DMS114 treated with DMSO at 0.1 percent for 48 hours (cell line): ENCODE measurements at regions not wholly inside any gene's neighbourhood (a gene's known extent, or its start where the extent isn't known, plus 50 kb on each side); places are given as distances from the start of the nearest gene placed in this dataset.

ENCODE experiments used
- DNase-seq: peaks from one replicate; lab custom pipeline; 2025; ENCODE audit not compliant: unreplicated experiment; lab: John Stamatoyannopoulos, UW

GRCh38 chr9:23153058-23153457, 673.0 kb downstream of the ELAVL2 start:
- DNase-seq = no peak

GRCh38 chr9:23160491-23160890, 665.5 kb downstream of the ELAVL2 start:
- no peak for DNase-seq

- DNase-seq = no peak
Measured at GRCh38 chr9:23160952-23161469, 665.0 kb downstream of the ELAVL2 start.

DNA sequence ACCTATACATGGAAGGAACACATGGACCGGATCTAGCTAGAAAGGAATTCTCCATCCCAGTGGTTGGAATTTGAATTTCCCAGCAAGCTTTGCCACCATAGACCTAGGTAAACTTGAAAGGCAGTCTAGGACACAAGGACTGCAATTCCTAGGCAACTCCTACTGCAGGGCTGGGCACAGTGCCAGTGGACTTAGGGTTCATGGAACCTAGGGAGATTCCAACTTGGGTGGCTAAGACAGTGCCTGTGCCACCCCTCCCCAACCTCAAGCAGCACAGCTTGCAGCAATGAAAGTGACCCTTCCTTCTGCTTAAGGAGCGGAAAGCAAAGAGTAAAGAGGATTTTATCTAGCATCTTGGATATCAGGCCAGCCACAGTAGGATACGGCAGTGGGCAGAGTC, 663.3 kb downstream of the ELAVL2 start:
- no peak for DNase-seq

DNA sequence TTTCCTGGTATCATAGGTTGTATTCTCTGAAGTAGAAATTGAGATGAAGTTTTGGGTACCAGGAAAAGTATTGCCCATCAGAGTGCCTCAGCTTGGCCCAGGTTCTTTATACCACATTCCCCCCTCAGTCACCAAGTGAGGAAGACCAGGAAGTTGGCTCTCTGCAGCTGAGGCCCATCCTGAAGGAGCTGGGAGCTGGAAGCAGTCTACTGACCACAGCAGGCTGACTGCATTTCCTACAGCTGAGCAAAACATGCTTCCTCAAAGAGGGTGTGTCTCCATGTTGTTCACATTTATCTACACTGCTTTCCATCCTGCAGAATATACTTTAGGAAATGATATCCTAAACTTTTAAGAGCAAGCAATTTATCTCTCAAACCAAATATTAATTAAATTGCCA, 654.6 kb downstream of the ELAVL2 start:
- no peak for DNase-seq

DNA sequence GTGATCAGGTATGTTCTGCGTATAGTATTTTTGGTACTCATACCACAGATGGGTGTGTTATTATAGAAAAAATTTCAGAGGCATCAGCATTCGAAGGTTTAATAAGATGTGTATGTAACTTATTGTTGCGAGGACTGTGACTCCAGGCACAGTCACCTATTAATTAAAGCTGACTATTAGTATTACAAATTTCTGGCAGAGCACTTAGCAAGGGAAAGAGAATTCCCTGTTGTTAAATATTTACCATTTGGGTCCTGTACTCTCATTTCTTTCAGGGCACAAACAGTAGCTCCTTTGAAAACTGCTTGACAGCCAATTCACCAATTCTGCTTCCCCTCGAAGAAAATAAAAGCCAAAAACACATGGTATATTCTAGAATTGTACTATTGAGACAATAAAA, 653.8 kb downstream of the ELAVL2 start:
- no peak for DNase-seq

DNA sequence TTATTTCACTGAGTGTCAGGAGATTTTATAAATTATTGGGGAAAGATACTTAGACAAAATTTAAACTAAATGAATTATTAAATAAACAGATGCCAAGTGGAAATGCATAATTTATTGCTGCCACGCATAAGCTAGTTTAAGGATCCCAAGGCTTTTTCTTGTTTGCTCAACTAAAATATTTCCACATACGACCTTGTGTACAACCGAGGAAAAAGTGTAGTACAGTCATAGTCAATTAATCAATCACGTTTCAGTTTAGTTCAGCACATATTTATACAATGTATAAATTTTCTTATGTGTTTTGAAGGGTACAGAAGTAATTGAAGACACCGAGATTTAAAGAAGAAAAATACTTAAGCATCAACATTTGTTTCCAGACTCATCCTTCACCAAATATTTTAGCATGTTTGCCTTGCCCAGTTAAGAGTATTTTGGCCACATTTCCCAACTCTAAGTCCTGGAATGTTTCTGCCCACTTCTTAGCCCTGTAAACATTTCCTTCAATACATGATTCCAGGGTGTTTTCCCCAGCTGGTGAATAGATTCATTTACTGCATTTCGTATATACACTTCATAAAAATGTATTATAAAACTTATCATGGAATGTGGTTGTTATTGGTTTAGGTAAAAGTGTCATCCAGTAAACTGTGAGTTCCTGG, 652.9 kb downstream of the ELAVL2 start:
- DNase-seq = no peak

DNA sequence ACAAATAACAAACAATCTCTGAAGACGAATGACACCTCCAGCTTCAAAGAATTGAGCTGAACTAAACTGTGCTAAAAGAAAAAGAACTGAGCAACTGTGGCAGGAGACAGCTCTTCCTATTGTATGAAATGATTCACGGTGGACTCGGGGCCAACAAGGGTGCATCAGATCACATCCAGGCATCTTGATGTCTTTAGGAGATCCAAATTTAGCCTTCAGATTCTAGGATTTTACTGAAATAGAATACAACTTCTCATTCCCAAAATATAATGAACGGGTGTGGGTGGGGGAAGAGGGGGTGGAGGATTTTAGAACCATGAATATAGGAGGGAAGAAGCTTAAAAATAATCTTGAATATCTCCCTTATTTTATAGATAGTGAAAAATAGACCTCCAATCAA, 631.8 kb downstream of the ELAVL2 start:
- DNase-seq = no peak

GRCh38 chr9:23215688-23216087, 610.4 kb downstream of the ELAVL2 start:
- no peak for DNase-seq

DNA sequence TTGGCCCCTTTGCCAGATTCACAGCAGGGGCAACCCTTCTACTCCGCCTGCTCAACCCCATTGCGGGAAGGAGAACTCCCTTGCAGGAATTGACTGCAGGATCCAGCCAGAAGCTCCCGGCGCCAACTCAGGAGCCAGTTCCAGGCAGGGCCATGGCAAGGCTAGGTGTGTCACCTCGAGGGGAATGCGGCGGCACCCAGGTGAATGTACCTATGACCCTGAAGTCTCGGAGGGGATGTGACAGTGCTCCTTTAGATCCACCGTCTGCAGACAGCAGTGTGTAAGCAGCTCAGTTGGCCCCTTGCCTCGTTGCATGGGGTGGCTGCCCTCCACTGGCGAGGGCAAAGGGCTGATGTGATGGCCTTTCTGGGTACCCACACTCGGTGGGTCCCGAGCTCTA, 606.6 kb downstream of the ELAVL2 start:
- no peak for DNase-seq

- no peak for DNase-seq
Measured at GRCh38 chr9:23220171-23220570, 605.9 kb downstream of the ELAVL2 start.

- no peak for DNase-seq
Measured at GRCh38 chr9:23220957-23221356, 605.1 kb downstream of the ELAVL2 start.

DNA sequence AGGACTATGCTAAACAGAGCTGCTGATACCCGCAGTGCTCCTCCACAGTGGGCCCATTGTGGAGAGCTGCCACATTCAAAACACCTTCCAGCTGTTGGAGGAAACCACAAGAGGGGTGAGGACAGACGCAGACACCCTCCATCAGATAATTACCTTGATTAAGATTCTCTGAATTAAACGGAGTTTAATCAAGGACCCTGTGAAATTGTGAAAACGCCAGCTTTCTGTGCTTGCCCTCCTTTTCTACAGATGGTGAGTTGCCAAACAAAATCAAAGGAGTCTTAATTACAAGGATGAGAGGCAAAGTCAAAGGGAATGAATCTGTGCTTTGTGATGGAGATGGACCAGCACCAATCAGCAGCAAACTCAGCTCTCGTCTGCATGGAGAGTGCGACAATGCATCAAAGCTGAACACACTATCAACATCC, 596.1 kb downstream of the ELAVL2 start:
- DNase-seq = no peak

DNA sequence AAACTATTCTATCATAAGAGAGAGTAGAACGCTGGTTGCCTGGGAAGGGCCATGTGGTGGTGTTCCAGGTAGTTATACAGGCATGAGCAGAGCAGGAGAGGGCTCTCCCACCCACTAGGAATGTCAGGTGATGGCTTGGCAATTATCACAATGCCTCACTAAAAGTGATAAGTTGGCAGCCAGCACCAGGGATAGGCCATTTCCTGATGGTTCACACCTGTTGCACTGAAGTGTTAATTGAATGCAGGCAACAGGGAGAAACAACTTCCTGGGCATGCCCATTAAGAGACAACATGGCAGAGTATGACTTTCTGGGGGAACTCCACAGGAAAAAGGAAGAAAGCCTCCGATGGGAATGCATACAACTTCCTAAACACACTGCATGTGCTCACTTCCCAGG, 593.2 kb downstream of the ELAVL2 start:
- DNase-seq = no peak

DNA sequence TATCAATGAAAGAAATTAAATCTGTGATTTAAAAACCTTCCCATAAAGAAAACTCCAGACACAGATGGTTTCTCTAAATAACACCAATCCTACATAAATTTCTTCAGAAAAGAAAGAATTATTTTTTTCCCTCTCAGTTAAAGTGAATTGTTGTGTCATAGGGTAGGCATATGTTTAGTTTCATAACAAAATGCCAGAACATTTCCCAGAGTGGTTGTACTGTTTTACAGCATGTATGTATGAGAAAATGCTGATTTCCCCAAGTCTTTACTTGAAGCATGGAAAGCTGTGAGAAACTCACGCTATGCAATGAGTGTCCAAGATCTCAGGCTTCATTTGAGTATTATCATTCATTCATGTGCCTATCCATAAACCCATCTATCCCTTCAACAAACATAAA, 582.5 kb downstream of the ELAVL2 start:
- DNase-seq = no peak

DNA sequence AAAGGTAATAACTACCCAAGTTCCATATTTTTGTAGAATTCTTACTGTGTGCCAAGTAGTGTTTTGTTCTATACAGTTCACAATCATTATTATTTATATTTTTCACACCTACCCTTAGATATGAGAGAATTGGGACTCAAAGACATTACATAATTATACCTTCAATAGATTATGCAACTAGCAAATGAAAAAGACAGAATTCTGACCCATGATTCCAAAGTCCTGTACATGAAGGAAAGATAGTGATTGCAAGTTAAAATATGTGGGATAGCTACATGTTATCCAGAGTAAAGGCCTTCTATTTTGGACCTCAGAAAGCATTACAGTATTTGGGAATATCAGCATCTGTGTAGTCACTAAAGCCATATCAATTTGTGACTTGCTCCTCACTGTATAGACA, 581.0 kb downstream of the ELAVL2 start:
- no peak for DNase-seq

GRCh38 chr9:23254404-23255184, 571.4 kb downstream of the ELAVL2 start:
- DNase-seq = no peak

DNA sequence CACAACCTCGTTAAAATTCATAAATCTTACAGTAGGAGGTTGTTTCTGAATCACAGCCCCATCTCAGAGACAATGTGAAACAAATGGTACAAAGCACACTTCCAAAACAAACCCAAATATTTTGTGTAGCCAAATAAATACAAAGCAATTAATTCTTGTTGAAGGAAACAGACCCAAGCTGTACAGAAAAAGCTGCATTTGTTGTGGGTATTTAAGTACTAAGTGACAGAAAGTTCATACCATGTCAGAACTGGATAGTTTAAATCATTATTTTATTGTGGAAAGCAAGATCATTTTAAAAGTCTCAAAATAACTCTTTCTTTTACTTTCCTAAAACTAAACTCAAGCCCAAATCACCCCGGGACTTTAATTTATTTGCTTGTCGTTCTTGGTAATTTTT, 570.7 kb downstream of the ELAVL2 start:
- no peak for DNase-seq

DNA sequence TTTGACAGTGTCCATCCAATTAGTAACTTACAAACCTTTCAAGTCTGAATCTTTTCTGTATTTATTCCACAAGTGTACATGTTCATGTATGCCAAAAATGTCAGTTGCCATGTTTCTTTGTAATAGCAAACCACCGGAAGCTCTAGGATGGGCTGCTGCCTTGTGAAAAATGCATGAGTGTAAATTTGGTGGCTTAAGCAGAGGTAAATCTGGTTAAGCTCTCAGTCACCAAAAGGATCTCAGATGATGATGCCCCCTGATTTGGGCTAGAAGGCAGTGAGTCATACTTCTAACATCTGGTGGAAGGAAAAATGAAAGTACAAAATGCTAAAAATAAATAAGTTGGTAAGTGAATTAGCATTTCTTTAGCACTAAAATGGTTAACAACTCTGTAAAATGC, 567.5 kb downstream of the ELAVL2 start:
- no peak for DNase-seq

DNA sequence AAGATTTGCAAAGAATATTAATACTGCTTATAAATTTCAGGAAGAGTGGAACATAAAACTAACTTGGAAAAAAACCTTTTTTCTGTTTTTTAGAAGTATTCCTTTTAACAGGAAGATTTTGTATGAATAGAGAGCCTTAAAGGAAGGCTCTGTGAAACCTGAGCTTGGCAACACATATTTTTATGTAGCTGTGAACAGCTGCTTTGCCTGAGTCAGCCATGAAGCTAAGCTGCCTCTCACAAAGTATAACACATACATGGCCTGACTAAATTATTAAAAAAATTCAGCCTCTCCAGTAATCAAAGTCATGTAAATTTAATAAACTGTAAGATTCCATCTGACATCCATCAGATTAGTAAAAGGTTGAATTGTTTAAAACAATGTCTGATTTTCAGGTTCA, 547.5 kb downstream of the ELAVL2 start:
- no peak for DNase-seq

DNA sequence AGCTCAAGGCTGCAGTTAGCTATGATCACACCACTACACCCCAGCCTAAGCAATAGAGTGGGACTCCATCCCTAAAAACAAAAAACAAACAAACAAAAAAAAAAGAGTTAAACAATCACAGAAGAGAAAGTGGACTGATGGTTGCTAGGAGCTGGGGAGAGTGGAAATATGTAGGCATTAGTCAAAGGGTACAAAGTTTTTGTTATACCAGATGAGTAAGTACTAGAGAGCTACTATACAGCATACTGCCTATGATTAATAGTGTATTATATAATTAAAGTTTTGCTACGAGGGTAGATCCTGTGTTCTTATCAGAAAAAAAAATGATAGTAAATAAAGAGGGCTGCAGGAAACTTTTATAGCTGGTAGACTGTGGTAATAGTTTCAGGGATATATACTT, 538.6 kb downstream of the ELAVL2 start:
- DNase-seq = no peak

GRCh38 chr9:23288545-23288944, 537.5 kb downstream of the ELAVL2 start:
- no peak for DNase-seq

GRCh38 chr9:23290973-23291372, 535.1 kb downstream of the ELAVL2 start:
- DNase-seq = no peak
